Right atrium auricular region (tissue), 2 donors: ENCODE measurements at regions not wholly inside any gene's neighbourhood (a gene's known extent, or its start where the extent isn't known, plus 50 kb on each side); places are given as distances from the start of the nearest gene placed in this dataset.

Experiments
- DNase-seq: peaks from one replicate; pipeline ENCODE4 v3.0.0-alpha.2; 2019; ENCODE audit warnings: low spot score
- H3K27ac ChIP-seq, 2 donors: fragments of 200-600 bp; sonication (generic); 1 replicate in 1 of 2; 2 replicates in 1 of 2; pipeline ENCODE4 v1.5.1; 2016 to 2019
- H3K27me3 ChIP-seq, 2 donors: fragments of 200-600 bp; sonication (generic); one replicate each; pipeline versions ENCODE4 v1.5.1 to v1.6.0; 2017 to 2019
- H3K36me3 ChIP-seq: fragments of 200-600 bp; sonication (generic); one replicate; pipeline ENCODE4 v1.5.1; 2016
- H3K4me1 ChIP-seq, 2 donors: fragments of 200-600 bp; sonication (generic); one replicate each; pipeline versions ENCODE4 v1.5.1 to v1.6.0; 2017 to 2019
- H3K4me3 ChIP-seq, 2 donors: fragments of 200-600 bp; sonication (generic); 1 replicate in 1 of 2; 2 replicates in 1 of 2; pipeline ENCODE4 v1.5.1; 2017 to 2019; ENCODE audit warnings: mild to moderate bottlenecking in 1 of 2, moderate library complexity in 1 of 2
- H3K9me3 ChIP-seq, 2 donors: fragments of 200-600 bp; sonication (generic); one replicate each; pipeline ENCODE4 v1.5.1; 2019
- CTCF ChIP-seq, 2 donors: fragments of 200-600 bp; sonication (generic); IDR thresholded peaks; one replicate each; pipeline ENCODE4 v1.5.1; 2019; ENCODE audit warnings: antibody characterized with exemption in 2 of 2

- no peaks in the 10 kb centered on the region for H3K27me3 ChIP-seq
Measured at GRCh38 chr13:33388286-33388998, 102.9 kb upstream of the STARD13 start.

GRCh38 chr13:33392794-33393405 lies 107.3 kb upstream of the STARD13 start:
- no peaks in the 10 kb centered on the region for H3K27me3 ChIP-seq
- peaks cover 0 to 8% of the 10 kb centered on the region in 2 donors for H3K4me1 ChIP-seq
- H3K4me3 ChIP-seq: no peak overlapping the region
- H3K27ac ChIP-seq: peak overlapping the region in 1 of 2 donors; percentile 19
- no peak for TF ChIP-seq CTCF (IDR thresholded peaks at IDR 0.05)
- H3K9me3 ChIP-seq: no peaks in the 10 kb centered on the region
- no peak for DNase-seq
- no peaks in the 10 kb centered on the region for H3K36me3 ChIP-seq

More at GRCh38 chr13:33388286-33388998, 102.9 kb upstream of the STARD13 start:
- H3K4me3 ChIP-seq: no peak overlapping the region
- H3K9me3 ChIP-seq: no peaks in the 10 kb centered on the region
- no peak for DNase-seq
- TF ChIP-seq CTCF (IDR thresholded peaks at IDR 0.05): no peak
- H3K27ac ChIP-seq: peak overlapping the region in 1 of 2 donors; percentile 8
- H3K36me3 ChIP-seq: no peaks in the 10 kb centered on the region
- no peaks in the 10 kb centered on the region for H3K4me1 ChIP-seq

- Histone ChIP-seq H3K4me3 (no peak overlapping the region), H3K9me3 (no peaks in the 10 kb centered on the region), H3K36me3 (no peaks in the 10 kb centered on the region), H3K4me1 (peaks cover 0 to 8% of the 10 kb centered on the region in 2 donors), H3K27me3 (no peaks in the 10 kb centered on the region), H3K27ac (peak overlapping the region in 1 of 2 donors; percentile 19)
- no peak for DNase-seq
- no peak for TF ChIP-seq CTCF (IDR thresholded peaks at IDR 0.05)
Measured at GRCh38 chr13:33394294-33394932, 108.9 kb upstream of the STARD13 start.

GRCh38 chr13:33401238-33401637 lies 115.7 kb upstream of the STARD13 start:
- Histone ChIP-seq H3K9me3 (no peaks in the 10 kb centered on the region), H3K27me3 (no peaks in the 10 kb centered on the region), H3K4me1 (peaks cover 0 to 11% of the 10 kb centered on the region in 2 donors), H3K36me3 (no peaks in the 10 kb centered on the region), H3K4me3 (no peak overlapping the region), H3K27ac (no peak overlapping the region)
- DNase-seq: no peak
- TF ChIP-seq CTCF (IDR thresholded peaks at IDR 0.05): no peak

GRCh38 chr13:33402975-33403374 lies 117.4 kb upstream of the STARD13 start:
- Histone ChIP-seq H3K36me3 (no peaks in the 10 kb centered on the region), H3K9me3 (no peaks in the 10 kb centered on the region), H3K27me3 (no peaks in the 10 kb centered on the region), H3K27ac (no peak overlapping the region), H3K4me1 (peaks cover 0 to 11% of the 10 kb centered on the region in 2 donors), H3K4me3 (no peak overlapping the region)
- DNase-seq: no peak
- TF ChIP-seq CTCF (IDR thresholded peaks at IDR 0.05): no peak
